ENCODE measurements at regions not wholly inside any gene's neighbourhood (a gene's known extent, or its start where the extent isn't known, plus 50 kb on each side); places are given as distances from the start of the nearest gene placed in this dataset.
A peak's percentile ranks its signal among the peaks of the same experiment; 100 is the strongest.

DNA sequence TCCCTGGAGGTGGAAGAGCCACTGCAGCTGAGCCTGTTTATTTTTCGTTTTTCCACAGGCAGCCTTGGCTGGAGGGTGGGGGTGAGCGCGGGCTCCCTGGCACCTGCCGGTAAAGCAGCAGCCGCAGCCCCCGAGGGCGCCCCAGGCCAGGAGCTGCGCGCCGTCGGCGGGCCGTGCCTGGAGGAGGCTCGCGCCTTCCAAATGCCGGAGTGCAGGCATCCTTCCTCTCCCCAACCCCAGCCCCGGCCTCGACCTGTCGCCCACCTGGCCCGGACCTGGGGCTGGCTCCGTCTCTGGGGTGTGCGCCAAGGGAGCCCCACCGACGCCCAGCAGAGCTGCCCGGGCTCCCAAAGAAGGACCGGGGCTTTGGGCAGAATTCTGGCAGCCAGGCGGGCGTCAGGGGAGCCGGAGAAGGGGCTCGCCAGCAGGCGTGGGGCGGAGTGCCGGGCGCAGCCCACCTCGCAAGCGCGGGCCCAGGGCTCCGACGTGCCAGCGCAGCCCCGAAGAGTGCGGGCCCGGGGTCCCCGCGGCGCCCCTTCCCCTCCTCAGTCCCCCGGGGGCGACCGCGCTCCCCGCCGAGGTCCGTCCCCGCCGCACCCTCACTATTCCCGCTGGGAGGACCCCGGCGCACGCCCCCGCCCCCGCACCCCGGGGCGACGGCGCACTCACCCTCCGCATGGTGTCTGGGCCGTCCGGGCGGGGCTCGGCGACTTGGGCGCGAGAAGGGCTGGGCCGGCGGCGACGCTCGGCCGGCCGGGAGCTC is 130.3 kb downstream of the NDUFA12 start:
- H3K4me1 ChIP-seq (ENCODE audit: control insufficient read depth in 1 of 2, insufficient read depth in 2 of 2, low read length in 2 of 2) = peaks cover 7 to 13% of the 10 kb centered on the region in 2 donors
- intact Hi-C loops (cut with micrococcal nuclease) = no loop called here
- Mint-ChIP-seq H3K4me1 (peaks cover 11% of the 10 kb centered on the region), H3K4me3 (peak overlapping the region in 1 of 2 donors; percentile 79), H3K9me3 (peaks cover 0 to 9% (median 7%) of the 10 kb centered on the region in 7 donors), H3K27me3 (ENCODE audit: low read depth in 3 of 3) (peaks cover 61 to 74% (median 62%) of the 10 kb centered on the region in 3 donors), H3K27ac (no peak overlapping the region), H3K36me3 (peaks cover 0 to 3% of the 10 kb centered on the region in 2 donors)
- H3K9ac ChIP-seq (ENCODE audit: insufficient read depth, low read length, poor library complexity, severe bottlenecking) = no peak overlapping the region
- peak in 1 of 3 donors; percentile 14 for DNase-seq
- TF ChIP-seq, protein P1, sequence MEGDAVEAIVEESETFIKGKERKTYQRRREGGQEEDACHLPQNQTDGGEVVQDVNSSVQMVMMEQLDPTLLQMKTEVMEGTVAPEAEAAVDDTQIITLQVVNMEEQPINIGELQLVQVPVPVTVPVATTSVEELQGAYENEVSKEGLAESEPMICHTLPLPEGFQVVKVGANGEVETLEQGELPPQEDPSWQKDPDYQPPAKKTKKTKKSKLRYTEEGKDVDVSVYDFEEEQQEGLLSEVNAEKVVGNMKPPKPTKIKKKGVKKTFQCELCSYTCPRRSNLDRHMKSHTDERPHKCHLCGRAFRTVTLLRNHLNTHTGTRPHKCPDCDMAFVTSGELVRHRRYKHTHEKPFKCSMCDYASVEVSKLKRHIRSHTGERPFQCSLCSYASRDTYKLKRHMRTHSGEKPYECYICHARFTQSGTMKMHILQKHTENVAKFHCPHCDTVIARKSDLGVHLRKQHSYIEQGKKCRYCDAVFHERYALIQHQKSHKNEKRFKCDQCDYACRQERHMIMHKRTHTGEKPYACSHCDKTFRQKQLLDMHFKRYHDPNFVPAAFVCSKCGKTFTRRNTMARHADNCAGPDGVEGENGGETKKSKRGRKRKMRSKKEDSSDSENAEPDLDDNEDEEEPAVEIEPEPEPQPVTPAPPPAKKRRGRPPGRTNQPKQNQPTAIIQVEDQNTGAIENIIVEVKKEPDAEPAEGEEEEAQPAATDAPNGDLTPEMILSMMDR (IDR thresholded peaks at IDR 0.05) = no peak
- peaks cover 51 to 76% of the 10 kb centered on the region in 2 donors for H3K27me3 ChIP-seq (ENCODE audit: control insufficient read depth in 2 of 2, insufficient read depth in 2 of 2, low read length in 2 of 2)
- no peak overlapping the region for H3K27ac ChIP-seq (ENCODE audit: low read depth in 1 of 2, low read length in 2 of 2)
- 2% methylated on average over 68 of the region's 80 CpGs for WGBS (ENCODE audit: insufficient coverage)
- no peak overlapping the region for H2AFZ ChIP-seq (ENCODE audit: insufficient read depth, low read depth, low read length, poor library complexity, severe bottlenecking)
- peak overlapping the region; percentile 42 for H3K4me2 ChIP-seq (replicated peaks; ENCODE audit: extremely low read depth, low read length, poor library complexity, severe bottlenecking)
- H3K79me2 ChIP-seq (ENCODE audit: insufficient read depth, low read length) = no peaks in the 10 kb centered on the region
- no peaks in the 10 kb centered on the region for H4K20me1 ChIP-seq (ENCODE audit: insufficient read depth, low read length)
- H3K4me3 ChIP-seq (replicated peaks in 1 of 3; ENCODE audit: low read depth in 2 of 3, low read length in 3 of 3) = no peak overlapping the region
- H3K9me3 ChIP-seq (replicated peaks in 1 of 2; ENCODE audit: control insufficient read depth in 1 of 2, insufficient read depth in 1 of 2, low read length in 2 of 2) = peaks cover 0 to 7% of the 10 kb centered on the region in 2 donors
- no peaks in the 10 kb centered on the region for H3K36me3 ChIP-seq (replicated peaks in 1 of 2; ENCODE audit: control insufficient read depth in 1 of 2, insufficient read depth in 2 of 2, low read length in 2 of 2)

DNA sequence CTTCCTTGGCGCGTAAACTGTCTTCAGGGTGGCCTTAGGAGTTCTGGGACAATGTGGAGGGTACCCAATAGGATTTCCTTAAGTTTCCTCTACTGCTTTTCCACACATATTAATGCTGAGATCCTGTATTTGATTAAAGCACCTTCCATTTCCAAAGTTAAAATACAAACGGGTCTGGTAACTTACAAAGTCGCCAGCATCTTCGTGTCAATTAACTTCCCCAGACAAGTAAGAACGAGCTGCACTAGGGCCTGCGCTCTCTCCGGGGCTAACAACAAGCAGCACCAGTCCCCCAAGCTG is 130.9 kb downstream of the NDUFA12 start:
- no peak overlapping the region for H3K4me3 ChIP-seq (replicated peaks in 1 of 3; ENCODE audit: low read depth in 2 of 3, low read length in 3 of 3)
- H3K36me3 Mint-ChIP-seq = peaks cover 0 to 3% of the 10 kb centered on the region in 2 donors
- intact Hi-C loops (cut with micrococcal nuclease) = no loop called here
- H3K9ac ChIP-seq (ENCODE audit: insufficient read depth, low read length, poor library complexity, severe bottlenecking) = no peak overlapping the region
- TF ChIP-seq, protein P1 (IDR thresholded peaks at IDR 0.05) = no peak
- no peaks in the 10 kb centered on the region for H3K79me2 ChIP-seq (ENCODE audit: insufficient read depth, low read length)
- H3K27me3 ChIP-seq (ENCODE audit: control insufficient read depth in 2 of 2, insufficient read depth in 2 of 2, low read length in 2 of 2) = peaks cover 51 to 71% of the 10 kb centered on the region in 2 donors
- H3K4me1 Mint-ChIP-seq = peaks cover 11% of the 10 kb centered on the region
- peaks cover 0 to 9% (median 7%) of the 10 kb centered on the region in 7 donors for H3K9me3 Mint-ChIP-seq
- no peak overlapping the region for H3K27ac ChIP-seq (ENCODE audit: low read depth in 1 of 2, low read length in 2 of 2)
- no peaks in the 10 kb centered on the region for H4K20me1 ChIP-seq (ENCODE audit: insufficient read depth, low read length)
- H3K9me3 ChIP-seq (replicated peaks in 1 of 2; ENCODE audit: control insufficient read depth in 1 of 2, insufficient read depth in 1 of 2, low read length in 2 of 2) = peaks cover 0 to 7% of the 10 kb centered on the region in 2 donors
- peak overlapping the region in 1 of 2 donors; percentile 79 for H3K4me3 Mint-ChIP-seq
- peaks cover 59 to 70% (median 60%) of the 10 kb centered on the region in 3 donors for H3K27me3 Mint-ChIP-seq (ENCODE audit: low read depth in 3 of 3)
- DNase-seq = no peak
- no peak overlapping the region for H3K27ac Mint-ChIP-seq
- H2AFZ ChIP-seq (ENCODE audit: insufficient read depth, low read depth, low read length, poor library complexity, severe bottlenecking) = no peak overlapping the region
- H3K4me2 ChIP-seq (replicated peaks; ENCODE audit: extremely low read depth, low read length, poor library complexity, severe bottlenecking) = no peak overlapping the region
- H3K36me3 ChIP-seq (replicated peaks in 1 of 2; ENCODE audit: control insufficient read depth in 1 of 2, insufficient read depth in 2 of 2, low read length in 2 of 2) = no peaks in the 10 kb centered on the region
- H3K4me1 ChIP-seq (ENCODE audit: control insufficient read depth in 1 of 2, insufficient read depth in 2 of 2, low read length in 2 of 2) = peaks cover 7 to 13% of the 10 kb centered on the region in 2 donors
- WGBS (ENCODE audit: insufficient coverage) = 18% methylated on average over 6 of the region's 8 CpGs

All from CD14-positive monocyte (primary cell).